Vagina (tissue), 2 donors: ENCODE measurements at regions not wholly inside any gene's neighbourhood (a gene's known extent, or its start where the extent isn't known, plus 50 kb on each side); places are given as distances from the start of the nearest gene placed in this dataset.

Source experiments
- CTCF ChIP-seq, 3 experiments: fragments of 450-650 bp in 2 of 3; fragments of 200-600 bp in 1 of 3; sonication (generic) in 1 of 3; IDR thresholded peaks; one replicate each; pipeline ENCODE4 v1.5.1; 2017 to 2019; ENCODE audit warnings: antibody characterized with exemption in 3 of 3, mild to moderate bottlenecking in 2 of 3, moderate library complexity in 2 of 3
- POLR2A ChIP-seq, 2 donors: fragments of 450-650 bp; IDR thresholded peaks; one replicate each; pipeline ENCODE4 v1.6.1; 2017; ENCODE audit warnings: antibody characterized with exemption in 2 of 2, mild to moderate bottlenecking in 2 of 2, moderate library complexity in 2 of 2
- POLR2AphosphoS5 ChIP-seq, 2 donors: sonication (generic); formaldehyde crosslinking; IDR thresholded peaks; one replicate each; pipeline ENCODE4 v1.9.0; 2017; ENCODE audit warnings: antibody characterized with exemption in 2 of 2, mild to moderate bottlenecking in 2 of 2, low read depth in 1 of 2; ENCODE audit not compliant: insufficient read depth in 1 of 2

- TF ChIP-seq CTCF (IDR thresholded peaks at IDR 0.05) (no peak), POLR2A (IDR thresholded peaks at IDR 0.05) (no peak), POLR2AphosphoS5 (IDR thresholded peaks at IDR 0.05; ENCODE audit: insufficient read depth in 1 of 2, low read depth in 1 of 2) (no peak)
These were observed 944.8 kb upstream of the PCDH9 start for GRCh38 chr13:68174893-68175292.
